GM19328 (cell line): ENCODE measurements at regions not wholly inside any gene's neighbourhood (a gene's known extent, or its start where the extent isn't known, plus 50 kb on each side); places are given as distances from the start of the nearest gene placed in this dataset.

Experiments used
- ATAC-seq: cut with Tn5 transposase; IDR thresholded peaks from one replicate; pipeline ENCODE4 v1.9.1; 2021; ENCODE audit warnings: mild to moderate bottlenecking, moderate library complexity; ENCODE audit not compliant: unreplicated experiment

- ATAC-seq = no peak
Observed at GRCh38 chr17:77494664-77495435, 354.1 kb downstream of the SEC14L1 start.

DNA sequence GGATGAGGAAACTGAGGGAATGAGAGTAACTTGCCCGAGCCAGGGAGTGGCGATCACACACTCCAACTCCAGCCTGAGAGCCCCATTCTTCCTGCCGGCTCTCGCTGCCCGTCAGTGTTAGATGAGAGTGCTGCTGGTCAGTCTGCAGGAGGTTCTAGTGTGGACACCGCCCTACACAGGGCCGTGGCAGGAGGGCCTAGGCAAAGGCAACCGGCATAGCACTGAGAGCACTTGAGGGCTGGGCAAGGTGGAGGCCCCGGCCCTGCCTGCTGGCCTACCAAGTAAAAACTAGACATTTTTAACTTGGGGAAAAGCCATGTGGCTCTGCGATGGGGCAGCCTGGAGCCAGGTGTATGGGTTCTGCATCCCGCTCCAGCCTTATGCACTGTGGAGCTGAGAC lies 354.8 kb downstream of the SEC14L1 start:
- ATAC-seq = no peak

- ATAC-seq = no peak
Observed at GRCh38 chr17:77496401-77496801, 355.6 kb downstream of the SEC14L1 start.

GRCh38 chr17:77496831-77497577 lies 356.2 kb downstream of the SEC14L1 start:
- ATAC-seq = no peak

DNA sequence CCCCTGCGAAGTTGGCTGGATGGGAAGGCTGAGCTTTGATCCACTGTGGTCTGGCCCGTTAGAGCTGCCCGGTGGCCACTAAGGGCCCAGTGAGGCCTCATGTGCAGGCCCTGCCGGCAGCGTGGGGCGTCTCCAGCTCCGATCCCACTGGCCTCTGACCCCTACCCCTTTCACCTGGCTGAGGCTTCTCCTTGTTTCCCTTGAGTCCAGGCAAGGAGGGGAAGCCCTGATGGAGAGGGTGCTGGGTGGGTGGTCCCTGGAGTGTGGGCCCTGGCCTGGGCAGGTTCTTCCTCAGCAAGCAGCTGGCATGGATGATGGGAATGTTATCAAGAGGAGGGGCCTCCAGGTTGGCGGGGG lies 356.8 kb downstream of the SEC14L1 start:
- ATAC-seq = no peak

- no peak for ATAC-seq
Observed at GRCh38 chr17:77498091-77498741, 357.4 kb downstream of the SEC14L1 start.

- ATAC-seq = no peak
Observed at GRCh38 chr17:77498791-77499698, 358.3 kb downstream of the SEC14L1 start.

- no peak for ATAC-seq
Observed at GRCh38 chr17:77499699-77500435, 359.1 kb downstream of the SEC14L1 start.

GRCh38 chr17:77501101-77501566 lies 360.4 kb downstream of the SEC14L1 start:
- no peak for ATAC-seq

DNA sequence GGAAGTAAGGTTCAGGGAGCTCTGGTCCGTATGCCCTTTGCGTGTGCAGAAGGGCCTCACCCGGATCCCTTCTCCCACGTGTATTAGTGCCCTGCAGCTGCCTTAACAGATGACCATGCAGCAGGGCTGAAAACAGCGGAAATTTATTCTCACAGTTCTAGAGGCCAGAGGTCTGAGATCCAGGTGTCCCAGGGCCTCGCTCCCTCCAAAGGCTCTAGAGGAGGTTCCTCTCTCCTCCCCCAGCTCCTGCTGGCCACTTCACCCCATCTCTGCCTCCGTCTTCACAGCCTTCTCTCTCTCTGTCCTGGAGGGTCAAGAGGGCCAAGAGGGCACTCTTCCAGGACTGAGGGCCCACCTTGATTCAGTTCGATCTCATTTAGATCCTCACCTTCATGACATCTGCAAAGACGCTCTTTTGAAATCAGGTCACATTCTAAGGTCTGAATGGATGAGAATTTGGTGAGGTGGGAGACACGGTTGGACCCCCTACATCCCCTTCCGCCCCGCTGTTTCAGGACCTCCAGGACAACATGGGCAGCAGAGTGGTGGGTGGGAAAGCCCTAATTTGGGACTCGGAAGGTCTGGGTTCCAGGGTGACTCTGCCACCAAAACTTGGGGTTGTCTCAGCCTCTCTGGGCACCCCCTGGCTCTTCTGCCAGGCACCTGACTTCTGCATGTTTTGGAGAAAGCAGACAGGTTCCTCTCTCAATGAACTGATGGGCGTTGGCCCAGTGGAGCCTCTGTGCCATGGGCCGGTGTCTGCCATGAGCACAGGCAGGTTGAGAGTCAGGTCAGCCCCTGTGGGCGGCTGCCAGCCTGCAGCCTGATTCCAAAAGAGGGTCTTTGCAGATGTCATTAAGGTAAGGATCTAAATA lies 361.2 kb downstream of the SEC14L1 start:
- ATAC-seq = no peak

DNA sequence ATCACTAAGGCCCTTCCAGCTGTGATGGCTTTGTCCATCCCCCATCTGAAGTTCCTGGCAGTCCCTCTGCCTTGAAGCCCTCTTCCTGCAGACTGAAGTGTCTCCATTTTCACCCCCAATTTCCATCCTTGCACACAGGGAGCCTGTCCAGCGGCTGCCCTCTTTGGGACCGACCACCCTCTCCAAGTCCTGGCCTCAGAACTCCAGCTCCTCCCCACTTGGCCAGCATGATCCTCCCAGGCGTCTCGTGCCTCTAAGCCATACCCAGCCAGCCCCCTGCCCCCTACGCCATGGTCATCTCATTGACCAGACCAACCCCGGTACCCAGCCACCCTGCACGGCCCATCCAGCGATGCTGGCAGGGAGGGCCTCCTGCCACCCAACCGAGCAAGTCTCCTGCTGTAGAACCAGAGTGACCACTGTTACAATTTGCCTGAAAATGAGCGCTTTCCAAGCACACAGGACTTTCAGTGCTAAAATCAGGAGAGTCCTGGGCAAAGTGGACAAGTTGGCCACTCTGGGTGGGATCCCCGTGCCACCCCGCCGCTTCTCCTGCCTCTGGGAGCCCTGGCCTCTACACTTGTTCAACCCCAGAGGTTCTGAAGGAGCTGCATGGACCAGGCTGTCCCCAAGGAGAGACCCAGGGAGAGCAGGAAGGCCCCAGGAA lies 362.0 kb downstream of the SEC14L1 start:
- ATAC-seq = no peak

DNA sequence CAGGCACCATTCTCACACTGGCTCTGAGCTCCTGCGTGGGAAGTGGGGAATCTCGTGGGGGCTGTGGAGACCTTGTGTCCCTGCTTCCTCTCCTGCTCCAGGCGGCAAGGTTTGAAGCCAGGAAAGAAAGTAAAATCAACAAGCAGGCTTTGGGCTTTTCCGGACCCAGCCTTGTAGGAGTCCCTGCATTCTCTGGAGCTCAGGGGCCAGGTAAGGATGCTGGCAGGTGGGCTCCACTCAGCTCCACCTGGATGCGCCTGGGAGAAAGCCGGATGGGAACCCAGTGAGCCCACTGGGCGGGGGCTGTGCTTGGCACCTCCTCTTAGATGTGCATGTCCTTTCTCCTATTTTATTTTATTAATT lies 362.5 kb downstream of the SEC14L1 start:
- no peak for ATAC-seq

DNA sequence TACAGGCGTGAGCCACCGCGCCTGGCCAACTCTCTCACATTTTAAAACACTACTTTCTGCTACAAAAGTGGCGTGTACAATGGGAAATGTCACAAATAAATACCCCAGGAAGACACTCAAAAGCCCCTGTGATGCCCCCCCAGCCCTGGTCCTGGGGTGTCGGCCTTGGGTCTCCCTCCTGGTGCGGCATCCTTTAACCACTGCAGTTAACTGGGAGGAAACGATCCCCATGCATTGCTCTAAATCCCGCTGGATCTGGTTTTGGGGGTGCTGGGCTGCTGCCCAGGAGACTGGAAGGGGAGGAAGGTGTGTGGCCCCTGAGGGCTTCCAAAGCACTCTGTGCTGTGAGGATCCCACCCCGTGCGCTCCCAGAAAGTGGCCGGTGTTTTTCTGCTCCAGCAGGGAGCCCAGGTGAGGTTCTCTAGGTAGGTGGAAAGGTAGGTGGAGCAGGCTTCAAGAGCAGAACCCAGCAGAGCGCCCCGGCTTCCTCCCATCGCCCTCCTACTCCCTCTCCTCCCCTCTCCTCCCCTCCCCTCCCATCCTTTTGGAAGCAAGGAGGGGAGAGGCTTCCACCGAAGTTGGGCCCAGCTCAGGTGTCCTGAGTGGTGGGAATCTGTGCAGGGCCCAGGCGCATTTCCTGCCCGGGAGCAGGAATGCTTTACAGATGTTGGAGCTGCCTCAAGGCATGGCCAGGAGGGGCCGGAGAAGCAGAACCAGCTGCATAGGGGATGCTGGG lies 363.3 kb downstream of the SEC14L1 start:
- ATAC-seq = no peak

GRCh38 chr17:77504652-77505155 lies 363.9 kb downstream of the SEC14L1 start:
- no peak for ATAC-seq

GRCh38 chr17:77505181-77505639 lies 364.4 kb downstream of the SEC14L1 start:
- ATAC-seq = no peak

GRCh38 chr17:77506371-77506991 lies 365.7 kb downstream of the SEC14L1 start:
- no peak for ATAC-seq
